Hypothalamus (tissue), 51 donors: ENCODE measurements at regions not wholly inside any gene's neighbourhood (a gene's known extent, or its start where the extent isn't known, plus 50 kb on each side); places are given as distances from the start of the nearest gene placed in this dataset.
"Not testable (repeated sequence)": the region's sequence is repeated elsewhere in the genome, so short reads cannot be mapped to it uniquely, and the experiment has no call there.

Experiments
- DNase-seq, 51 donors: peaks; one replicate each; lab custom pipeline; 2025; lab: John Stamatoyannopoulos, UW

- DNase-seq = not testable (repeated sequence)
Measured at GRCh38 chr10:65429381-65429780, 1496.5 kb upstream of the LRRTM3 start.

DNA sequence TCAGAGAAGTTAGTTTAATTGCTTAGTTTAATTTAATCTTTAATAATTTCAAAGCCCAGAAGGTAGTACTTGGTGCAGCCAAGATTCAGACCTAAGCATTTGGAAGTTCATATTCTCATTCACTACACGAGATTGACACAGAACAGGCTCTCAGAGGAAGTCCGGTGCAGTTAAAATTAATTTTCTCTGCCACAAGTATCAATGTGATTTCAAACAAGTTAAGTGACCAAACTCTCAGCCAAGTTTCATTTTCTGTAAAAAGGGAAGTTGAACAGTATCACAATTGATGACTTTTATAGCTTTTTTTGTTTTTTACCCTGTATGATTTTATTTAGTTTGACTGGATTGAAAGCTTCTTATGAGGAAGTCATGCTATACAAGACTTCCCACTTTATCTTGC lies 1494.9 kb upstream of the LRRTM3 start:
- DNase-seq = no peak

DNA sequence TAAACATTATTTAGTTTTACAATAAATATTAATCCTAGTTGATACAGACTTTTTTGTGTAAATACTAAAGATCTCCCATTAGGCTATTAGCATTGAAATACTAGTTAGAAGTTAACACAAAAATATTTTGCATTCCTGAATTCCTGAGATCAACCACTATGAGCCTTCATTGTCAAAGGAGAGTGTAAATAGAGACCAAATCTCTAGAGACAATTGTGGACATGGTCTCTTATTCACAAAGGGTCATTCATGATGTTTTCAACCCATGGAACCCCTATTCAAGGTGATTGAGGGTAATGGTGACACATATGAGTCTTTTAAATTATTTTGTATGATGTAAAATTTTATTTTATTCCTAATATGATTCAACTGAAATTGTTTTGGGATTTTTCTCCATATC lies 1454.8 kb upstream of the LRRTM3 start:
- DNase-seq = no peak

DNA sequence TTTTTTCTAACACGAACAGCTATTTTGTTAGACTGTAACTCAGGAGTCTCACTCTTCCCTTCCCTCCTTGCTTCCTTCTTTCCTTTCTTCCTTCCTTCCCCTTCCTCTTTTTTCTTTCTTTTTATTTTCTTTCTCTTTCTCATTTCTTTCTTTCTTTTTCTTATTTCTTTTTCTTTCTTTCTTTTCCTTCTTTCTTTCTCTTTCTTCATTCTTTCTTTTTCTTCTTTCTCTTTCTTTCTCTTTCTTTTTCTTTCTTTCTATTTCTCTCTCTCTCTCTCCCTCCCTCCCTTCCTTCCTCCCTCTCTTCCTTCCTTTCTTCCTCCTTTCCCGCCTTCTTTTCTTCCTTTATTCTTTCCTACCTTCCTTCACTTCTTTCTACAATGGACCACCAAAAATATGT lies 1443.0 kb upstream of the LRRTM3 start:
- DNase-seq = no peak

GRCh38 chr10:65491799-65492198 lies 1434.0 kb upstream of the LRRTM3 start:
- DNase-seq = no peak

GRCh38 chr10:65496541-65496940 lies 1429.3 kb upstream of the LRRTM3 start:
- DNase-seq = no peak

DNA sequence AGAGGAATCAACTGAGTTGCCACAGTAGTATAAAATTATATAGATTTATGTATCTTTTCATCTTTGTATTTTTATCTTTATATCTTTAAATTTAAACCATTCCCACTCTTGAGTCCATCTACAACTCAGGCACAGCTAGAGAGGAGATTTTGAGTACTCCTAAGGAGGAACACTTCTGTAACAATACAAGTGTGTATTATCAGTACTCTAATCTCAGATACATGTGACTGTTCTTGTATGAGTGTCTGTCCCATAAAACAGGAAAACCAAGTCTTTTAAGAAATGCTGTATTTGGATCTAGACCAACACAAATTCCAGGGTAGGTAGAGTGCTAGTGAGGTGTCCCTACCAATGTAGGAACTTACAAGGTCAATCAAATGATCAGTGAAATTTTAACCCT lies 1428.0 kb upstream of the LRRTM3 start:
- DNase-seq = no peak

DNA sequence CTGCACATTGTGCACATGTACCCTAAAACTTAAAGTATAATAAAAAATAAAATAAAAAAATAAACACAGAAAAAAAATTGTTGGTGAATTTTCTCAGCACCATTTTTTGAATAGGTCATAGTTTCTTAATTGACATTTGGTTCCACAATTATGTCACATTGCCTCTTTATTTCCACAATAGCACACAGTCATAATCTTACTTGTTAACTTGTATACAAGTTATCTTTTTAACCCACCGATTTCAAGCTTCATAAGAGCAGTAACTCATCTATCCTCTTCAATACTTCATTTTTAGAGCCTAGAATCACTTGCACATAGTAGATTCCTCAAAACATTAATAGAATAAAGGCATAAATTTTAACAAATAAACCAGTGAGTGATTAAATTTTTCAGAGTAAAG lies 1425.1 kb upstream of the LRRTM3 start:
- no peak for DNase-seq

GRCh38 chr10:65501259-65501658 lies 1424.6 kb upstream of the LRRTM3 start:
- DNase-seq = no peak

- DNase-seq = no peak
Measured at GRCh38 chr10:65518379-65518778, 1407.5 kb upstream of the LRRTM3 start.

GRCh38 chr10:65528986-65529385 lies 1396.8 kb upstream of the LRRTM3 start:
- no peak for DNase-seq

DNA sequence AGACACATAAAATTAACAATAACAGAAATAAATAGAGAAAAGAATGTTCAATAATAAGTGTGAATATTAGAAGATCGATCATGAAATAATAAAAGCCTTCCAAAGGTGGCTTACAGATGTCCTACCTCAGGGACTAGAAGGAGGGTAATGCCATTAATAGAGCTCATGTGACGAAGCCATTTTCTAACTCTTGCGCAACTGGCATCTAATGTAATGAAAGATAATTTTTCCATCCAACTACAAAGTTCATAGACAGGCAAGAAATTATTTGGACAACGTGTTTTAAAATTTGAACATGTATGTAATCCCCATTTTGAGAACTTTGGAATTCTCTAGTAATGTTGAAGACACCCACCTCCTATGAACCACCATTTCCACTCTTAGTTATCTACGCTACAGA lies 1394.3 kb upstream of the LRRTM3 start:
- DNase-seq = no peak

DNA sequence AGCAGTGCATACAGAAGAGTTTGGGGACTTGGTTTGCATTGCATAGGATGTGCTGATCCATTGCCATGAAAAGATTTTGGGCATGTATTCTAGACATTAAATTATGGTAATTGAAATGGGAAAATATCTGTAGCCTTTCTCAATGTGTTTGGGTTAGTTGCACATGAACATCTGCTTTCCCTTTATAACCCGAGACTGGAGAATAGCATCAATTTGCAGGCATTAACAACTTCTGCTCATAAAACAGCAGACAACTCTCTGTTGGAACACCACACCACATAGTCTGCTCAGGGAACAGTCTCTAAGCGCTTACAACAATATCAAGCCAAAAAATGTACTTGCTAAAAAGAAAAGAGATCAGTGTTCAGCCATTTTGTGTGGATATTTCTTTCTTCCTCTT lies 1391.1 kb upstream of the LRRTM3 start:
- DNase-seq = no peak

DNA sequence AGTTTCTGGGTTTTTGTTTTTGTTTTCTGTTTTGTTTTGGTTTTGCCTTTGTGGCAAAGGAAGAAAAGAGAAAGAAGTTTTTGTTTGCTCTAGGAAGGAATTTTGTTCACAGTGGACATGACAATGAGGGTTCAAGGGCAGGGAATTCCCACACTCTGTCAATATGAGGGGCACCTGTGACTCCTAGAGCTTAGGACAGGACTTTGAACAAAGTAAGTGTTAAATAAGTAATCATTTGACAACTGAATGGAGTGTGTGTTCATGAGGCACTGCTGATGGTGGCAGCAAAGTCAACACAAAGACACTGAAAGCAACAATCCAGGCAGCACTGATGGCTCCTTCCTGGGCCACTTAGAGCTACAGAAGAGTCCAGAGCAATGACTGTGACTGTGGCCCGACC lies 1381.1 kb upstream of the LRRTM3 start:
- DNase-seq = no peak

- no peak for DNase-seq
Measured at GRCh38 chr10:65548001-65548400, 1377.8 kb upstream of the LRRTM3 start.

GRCh38 chr10:65550761-65551160 lies 1375.1 kb upstream of the LRRTM3 start:
- no peak for DNase-seq

- DNase-seq = no peak
Measured at GRCh38 chr10:65555192-65555591, 1370.6 kb upstream of the LRRTM3 start.

- DNase-seq = no peak
Measured at GRCh38 chr10:65556006-65556405, 1369.8 kb upstream of the LRRTM3 start.

DNA sequence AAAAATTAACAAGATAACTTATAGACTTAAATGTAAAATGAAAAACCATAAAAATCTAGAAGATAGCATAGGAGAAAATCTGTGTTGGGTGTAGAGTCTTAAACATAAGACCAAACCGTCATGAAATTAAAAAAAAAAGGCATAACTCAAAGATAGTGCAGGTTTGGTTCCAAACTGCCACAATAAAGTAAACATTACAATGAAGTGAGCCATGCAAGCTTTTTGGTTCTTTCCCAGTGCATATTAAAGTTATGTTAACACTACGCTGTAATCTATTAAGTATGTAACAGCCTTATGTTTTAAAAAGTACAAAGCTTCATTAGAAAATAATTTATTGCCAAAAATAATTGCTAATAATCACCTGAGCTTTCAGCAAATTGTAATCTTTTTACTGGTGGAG lies 1366.5 kb upstream of the LRRTM3 start:
- no peak for DNase-seq

DNA sequence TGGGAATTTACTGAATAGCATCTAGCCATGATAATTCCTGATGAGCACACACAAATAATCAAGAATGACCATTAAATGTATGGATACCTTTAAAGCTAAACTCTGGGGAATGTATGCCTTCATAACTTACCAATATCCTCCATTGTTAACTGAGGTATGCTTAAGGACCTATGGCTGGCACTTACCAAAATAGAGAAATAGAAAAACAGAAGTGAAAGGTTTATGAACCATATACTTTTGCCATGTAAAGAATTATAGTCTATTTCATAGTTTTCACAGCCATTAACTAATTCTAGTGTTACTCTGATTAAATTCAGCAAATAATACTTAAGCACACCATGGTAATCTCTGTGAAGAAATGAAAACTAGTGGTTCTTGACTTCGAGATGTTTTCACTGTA lies 1360.6 kb upstream of the LRRTM3 start:
- DNase-seq = no peak

DNA sequence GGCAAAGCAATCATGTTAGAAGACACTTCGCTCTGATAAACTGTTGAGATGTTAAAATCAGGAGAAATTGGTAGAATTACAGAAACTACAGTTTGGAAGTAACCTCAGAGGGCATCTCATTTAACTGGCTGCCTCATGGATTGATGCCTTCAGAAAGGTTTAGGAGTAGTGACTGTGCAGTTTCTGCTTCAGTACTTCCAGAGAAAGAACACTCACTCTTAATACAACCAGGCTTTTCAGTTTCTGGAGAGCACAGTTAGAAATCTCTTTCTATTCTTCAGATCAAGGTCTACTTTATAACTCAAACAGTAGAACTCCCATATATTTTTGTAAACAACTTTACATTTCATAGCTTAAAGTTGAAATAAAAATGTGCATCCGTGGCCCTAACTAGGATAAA lies 1358.9 kb upstream of the LRRTM3 start:
- DNase-seq = no peak

GRCh38 chr10:65570143-65571010 lies 1355.5 kb upstream of the LRRTM3 start:
- DNase-seq = peak in 11 of 51 donors; percentile 0 to 49 (median 6)

- no peak for DNase-seq
Measured at GRCh38 chr10:65571011-65571570, 1354.7 kb upstream of the LRRTM3 start.
